Occipital lobe (tissue), 1 donor: ENCODE measurements at regions not wholly inside any gene's neighbourhood (a gene's known extent, or its start where the extent isn't known, plus 50 kb on each side); places are given as distances from the start of the nearest gene placed in this dataset.
"Not testable (repeated sequence)": the region's sequence is repeated elsewhere in the genome, so short reads cannot be mapped to it uniquely, and the experiment has no call there.

ENCODE experiments used
- DNase-seq: peaks from one replicate; lab custom pipeline; 2025; lab: John Stamatoyannopoulos, UW

DNA sequence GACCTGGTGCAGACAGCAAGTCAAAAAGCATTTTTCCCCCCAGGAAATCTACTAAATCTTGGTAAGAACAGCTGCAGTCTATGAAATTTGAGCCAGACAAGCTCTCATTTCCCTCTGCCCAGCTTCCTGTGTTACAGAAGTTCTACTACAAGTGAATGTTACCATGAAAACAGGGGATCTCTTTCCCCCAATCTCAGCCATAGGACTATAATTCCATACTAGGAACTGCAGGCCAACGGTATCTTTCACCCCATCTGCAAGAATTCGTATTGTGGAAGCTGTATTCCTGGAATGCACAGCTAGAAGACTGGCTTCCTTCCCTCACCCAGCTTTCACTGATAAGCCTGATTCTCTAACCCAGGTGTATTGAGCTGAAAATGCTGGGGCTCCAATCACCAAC lies 1655.4 kb downstream of the BRINP3 start:
- DNase-seq: no peak

DNA sequence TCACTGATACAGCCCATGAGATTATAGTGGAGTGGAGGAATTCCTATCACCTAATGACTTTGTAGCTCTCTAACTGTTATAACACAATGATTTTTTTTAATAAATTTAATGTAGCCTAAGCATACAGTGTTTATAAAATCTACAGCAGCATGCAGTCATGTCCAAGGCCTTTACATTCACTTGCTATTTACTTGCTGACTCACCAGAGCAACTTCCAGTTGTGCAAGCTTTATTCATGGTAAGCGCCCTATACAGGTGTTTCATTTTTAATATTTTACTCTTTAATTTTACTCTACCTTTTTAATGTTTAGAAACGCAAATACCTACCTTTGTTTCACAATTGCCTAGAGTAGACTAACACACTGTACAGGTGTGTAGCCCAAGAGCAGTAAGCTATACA lies 1652.2 kb downstream of the BRINP3 start:
- DNase-seq: no peak

DNA sequence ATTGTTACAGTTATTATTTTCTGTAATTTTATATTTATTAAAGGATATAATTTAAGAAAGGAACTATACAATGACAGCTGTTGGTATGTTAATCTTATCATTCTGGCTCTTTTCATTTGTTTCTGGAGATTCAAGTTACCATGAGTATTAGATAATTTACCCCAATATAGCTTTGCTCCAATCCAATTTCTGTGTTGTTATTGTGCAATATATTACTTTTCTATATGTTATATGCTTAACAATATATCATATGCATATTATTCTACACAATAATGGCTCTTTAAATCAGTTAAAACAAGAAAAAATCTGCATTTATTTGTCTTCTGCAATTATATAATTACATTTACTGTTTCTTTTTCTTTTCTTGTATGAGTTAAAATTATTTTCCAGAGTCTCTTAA lies 1650.9 kb downstream of the BRINP3 start:
- no peak for DNase-seq

DNA sequence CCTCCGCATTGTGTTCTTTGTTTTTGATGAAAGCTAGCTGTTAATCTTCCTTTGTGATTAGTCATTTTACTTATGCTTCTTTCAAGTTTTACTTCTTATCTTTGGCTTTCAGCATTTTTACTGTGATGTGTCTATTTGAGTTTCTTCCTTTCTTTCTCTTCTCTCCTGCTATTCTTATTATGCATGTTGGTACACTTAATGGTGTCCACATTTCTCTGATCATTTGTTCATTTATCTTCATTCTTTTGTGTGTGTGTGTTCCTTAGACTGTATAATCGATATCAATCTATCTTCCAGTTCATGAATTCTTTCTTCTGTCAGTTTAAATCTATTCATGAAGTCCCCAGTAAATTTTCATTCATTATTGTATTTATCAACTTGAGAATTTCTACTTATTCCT lies 1650.3 kb downstream of the BRINP3 start:
- no peak for DNase-seq

DNA sequence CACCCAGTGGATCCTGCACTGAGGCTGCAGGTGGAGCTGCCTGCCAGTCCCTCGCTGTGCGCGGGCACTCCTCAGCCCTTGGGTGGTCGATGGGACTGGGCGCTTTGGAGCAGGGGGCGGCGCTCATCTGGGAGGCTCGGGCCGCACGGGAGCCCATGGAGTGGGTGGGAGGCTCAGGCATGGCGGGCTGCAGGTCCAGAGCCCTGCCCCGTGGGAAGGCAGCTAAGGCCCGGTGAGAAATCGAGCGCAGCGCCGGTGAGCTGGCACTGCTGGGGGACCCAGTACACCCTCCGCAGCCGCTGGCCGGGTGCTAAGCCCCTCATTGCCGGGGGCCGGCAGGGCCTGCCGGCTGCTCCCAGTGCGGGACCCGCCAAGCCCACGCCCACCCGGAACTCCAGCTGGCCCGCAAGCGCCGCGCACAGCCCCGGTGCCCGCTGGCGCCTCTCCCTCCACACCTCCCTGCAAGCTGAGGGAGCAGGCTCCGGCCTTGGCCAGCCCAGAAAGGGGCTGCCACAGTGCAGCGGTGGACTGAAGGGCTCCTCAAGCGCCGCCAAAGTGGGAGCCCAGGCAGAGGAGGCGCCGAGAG lies 1636.5 kb downstream of the BRINP3 start:
- DNase-seq: not testable (repeated sequence)

DNA sequence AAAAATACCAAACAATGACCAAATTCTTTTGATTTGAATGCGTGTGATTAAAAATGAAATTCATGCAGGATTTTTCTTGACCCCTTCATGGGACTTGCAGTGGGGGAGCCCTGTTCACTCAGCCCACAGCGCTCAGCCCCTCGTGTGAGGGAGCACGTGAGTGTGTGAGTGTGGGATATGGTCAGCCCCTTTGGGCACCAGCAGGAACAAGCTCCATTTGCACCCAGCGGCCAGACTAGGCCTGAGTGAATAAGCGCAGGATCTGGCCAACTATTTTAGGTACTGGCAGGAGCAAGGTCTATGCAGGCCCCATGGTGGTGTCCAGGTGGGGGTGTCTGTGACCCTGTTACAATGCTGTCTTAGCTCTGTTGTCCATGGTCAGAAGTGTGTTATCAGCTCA lies 1631.2 kb downstream of the BRINP3 start:
- no peak for DNase-seq

DNA sequence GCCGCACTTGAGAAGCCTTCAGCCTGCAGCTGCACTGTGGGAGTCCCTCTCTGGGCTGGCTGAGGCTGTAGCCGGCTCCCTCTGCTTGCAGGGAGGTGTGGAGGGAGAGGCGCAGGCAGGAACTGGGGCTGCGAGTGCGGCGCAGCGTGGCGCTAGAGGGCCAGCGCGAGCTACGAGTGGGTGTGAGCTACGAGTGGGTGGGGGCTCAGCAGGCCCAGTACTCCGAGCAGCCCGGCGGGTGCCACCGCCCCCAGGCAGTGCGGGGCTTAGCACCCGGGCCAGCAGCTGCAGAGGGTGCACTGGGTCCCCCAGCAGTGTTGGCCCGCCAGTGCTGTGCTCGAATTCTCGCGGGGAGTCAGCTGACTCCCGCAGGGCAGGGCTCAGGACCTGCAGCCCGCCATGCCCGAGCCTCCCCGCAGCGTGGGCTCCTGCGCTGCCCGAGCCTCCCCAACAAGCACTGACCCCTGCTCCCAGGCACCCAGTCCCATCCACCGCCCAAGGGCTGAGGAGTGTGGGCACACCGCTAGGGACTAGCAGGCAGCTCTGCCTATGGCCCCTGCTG lies 1620.1 kb downstream of the BRINP3 start:
- DNase-seq: no peak

DNA sequence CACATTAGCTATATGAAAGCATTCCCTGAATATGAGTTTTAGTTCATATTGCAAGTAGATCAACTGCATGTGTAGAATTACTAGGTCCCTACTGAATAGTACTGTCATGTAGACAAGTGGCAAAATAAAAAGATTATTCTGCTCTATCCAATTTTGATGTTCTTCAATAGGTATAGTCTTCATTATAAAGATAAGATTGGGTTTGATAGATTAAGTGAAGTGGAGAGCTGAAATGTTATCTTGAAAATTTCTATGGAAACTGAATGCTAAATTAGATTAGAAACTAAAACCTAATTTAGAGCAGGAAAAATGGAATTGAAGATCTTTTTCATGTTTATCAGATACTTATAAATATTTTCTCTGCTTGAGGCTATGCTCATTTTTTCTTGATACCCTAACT lies 1610.0 kb downstream of the BRINP3 start:
- no peak for DNase-seq

DNA sequence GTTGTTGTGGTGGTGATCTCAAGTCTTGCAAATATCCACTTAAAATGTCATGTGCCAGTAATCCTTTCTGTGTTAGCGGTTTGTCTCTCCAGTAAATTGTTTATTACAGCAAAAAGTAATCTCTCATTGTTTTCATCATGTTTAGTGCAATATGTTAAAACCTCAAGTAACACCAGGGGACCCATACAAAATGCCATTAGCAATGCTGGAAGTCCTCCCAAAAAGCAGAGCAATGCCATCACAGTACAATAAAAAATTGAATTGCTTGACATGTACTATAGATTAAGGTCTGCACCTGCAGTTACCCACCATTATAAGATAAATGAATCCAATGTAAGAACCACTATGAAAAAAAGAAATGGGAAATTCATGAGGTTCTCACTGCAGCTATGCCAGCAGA lies 1606.5 kb downstream of the BRINP3 start:
- no peak for DNase-seq

DNA sequence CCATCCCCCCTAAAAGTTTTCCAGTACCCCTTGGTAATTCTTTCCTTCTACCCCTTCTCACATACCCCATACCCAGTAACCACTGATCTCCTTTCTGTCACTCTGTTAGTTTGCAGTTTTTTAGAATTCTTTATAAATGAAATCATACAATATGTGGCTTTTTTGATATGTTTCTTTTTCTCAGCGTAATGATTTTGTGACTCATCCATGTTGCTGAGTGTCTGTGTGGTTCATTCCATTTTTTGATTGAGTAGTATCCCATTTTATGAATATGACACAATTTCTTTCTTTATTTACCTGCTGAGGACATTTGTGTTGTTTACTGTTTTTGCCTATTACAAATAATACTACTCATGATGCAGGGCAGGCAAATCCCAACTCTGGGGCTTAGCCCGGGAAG lies 1605.3 kb downstream of the BRINP3 start:
- DNase-seq: no peak

DNA sequence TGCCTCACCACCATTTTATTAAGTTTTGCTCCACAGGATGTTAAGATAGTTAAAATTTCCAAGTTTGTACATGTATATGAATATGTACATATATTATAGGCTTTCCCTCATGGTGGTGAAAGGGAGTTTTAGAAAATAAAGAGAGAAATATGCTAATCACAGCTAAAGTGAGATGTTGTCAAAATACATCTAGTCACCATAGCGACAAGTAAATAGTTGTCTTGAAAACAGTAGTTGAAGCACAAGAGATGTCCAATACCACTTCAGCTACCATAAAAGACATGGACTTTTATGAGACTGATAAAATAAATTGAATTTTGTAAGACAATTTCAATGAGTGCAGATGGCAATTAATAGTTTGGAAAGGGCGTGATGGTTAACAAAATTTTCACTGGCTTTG lies 1600.0 kb downstream of the BRINP3 start:
- DNase-seq: no peak

DNA sequence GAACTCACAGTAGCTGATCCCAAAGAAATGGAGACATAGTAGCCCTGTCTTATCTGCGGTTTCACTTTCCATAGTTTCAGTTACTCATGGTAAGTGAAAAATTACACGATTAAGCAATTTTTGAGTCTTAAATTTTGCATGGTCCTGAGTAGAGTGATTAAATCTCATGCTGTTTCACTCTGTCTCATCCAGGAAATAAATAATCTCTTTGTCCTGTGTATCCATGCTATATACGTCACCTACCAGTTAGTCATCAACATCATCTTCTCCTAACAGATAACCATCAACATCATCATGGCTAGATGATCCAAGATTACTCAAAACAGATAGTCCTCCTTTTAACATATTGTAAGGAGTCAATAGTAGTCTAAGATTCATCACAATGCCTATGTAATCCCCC lies 1589.3 kb downstream of the BRINP3 start:
- no peak for DNase-seq

DNA sequence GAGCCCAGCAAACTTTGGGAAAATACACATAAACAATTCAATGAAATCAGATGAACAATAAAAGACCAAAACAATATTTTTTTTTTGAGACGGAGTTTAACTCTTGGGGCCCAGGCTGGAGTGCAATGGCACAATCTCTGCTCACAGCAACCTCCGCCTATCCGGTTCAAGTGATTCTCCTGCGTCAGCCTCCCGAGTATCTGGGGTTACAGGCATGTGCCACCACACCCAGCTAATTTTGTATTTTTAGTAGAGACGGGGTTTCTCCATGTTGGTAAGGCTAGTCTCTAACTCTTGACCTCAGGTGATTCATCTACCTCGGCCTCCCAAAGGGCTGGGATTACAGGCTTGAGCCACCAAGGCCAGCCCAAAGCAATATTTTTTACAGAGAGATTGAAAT lies 1588.5 kb downstream of the BRINP3 start:
- no peak for DNase-seq

DNA sequence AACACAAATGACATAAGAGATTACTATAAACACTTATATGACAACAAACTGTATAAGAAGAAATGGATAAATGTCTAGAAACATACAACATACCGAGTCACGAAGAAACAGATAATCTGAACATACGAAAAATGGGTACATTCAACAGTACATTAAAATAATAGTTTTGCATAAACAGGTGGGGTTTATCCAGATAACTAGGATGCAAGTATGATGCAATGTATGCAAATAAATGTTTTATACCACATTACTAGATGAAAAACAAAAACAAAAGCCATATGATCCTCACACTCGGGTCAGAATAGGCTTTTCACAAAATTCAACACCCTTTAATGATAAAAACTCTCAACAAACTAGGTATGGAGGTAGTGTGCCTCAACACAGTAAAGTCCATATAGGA lies 1585.7 kb downstream of the BRINP3 start:
- DNase-seq: no peak

DNA sequence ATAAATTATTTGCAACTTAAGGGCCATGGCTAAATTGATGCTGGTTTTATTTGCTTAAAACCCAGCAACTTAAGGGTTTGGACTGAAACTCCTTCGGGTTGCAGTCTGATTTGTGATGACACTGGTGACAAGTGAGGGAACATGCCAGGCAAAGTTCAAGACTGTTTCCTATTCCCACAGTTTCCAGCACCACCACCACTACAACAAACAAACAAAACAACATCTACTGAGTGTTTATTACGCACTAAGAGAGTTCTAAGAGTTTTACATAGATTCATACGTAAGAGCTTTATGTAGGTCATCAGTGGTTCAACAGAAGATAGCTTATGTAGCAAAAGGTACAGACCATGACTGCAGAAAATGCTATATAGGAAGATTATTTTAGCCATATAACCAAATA lies 1582.1 kb downstream of the BRINP3 start:
- DNase-seq: no peak

DNA sequence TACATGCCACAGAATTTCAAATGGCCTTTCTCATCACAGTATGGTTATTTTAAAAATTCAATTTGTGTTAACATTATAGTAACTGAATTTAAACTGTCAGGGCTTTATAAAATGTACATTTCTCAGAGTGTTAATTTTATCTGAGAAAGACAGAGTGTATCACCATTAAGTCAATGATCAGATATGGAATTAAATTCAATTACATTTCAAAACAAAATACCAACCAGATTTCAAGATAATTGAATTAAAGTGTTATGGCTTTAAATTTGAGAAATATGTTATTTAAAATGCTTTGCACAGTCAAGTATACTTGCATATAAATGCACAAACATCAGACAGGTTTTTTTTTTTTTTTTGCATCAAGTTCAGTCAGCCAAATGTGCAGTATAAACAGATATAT lies 1574.4 kb downstream of the BRINP3 start:
- DNase-seq: no peak

DNA sequence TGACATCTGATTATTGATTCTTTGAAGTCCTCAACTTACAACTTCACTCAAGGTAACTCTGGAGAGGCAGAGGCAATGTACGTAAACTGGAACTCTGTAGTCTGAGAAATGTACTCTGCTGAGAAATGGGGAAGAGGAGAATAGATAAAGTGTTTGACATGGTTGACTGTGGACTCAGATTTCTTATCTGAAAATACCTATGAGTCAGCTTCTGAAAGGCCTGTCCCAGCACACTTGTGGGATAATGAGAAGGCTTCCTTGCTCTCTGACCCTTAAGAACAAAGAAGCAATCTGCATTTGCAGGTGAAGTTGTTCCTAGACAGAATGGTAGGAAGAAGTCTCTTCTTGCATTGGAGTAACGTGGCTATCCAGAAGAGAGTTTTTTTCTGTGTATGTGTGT lies 1573.5 kb downstream of the BRINP3 start:
- no peak for DNase-seq

DNA sequence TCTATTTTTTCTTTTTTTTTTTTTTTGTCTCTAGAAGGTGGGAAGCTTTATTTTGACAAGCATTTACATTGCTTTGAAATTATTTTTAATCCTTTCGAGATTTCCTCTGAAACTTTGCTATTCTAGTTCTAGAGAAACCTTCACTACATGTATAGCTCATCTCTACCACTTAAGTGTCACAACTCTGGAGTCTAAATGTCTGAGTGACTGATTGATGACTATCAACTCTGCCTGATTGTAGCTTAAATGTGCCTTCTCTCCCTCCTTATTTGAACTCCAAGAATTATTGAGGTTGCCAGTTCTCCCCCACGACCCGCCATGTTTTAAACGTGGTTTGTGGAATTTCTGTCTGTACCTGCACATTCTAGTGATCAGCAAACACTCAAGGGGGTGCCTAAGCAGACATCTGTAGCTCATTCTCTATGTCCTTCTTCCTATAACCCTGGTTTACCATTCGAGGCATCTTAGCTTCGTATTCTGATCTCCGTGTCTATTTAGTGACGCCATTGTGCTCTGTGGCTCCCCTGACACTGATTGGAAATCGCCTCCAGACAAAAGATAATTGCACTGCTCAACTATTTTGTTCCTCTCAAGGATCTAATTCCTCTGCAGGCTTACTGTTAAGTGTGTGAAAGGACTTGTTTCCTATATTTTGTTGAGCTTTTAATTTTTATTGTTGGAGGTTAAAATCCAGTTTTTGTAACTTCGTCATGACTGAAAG lies 1570.6 kb downstream of the BRINP3 start:
- no peak for DNase-seq

DNA sequence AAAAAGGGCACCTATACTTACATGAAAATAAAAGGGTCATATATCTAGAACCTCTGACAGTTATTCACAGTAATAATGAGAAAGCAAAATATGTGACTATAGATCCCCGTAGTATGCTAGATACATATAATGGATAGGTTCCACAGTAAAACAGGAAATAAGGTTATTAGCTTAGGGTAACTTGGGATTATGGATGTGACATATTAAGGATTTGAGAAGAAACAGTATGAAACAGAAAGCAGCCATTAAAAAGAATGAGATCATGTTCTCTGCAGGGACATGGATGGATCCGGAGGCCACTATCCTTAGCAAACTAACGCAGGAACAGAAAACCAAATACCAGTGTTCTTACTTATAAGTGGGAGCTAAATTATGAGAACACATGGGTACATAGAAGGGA lies 1547.3 kb downstream of the BRINP3 start:
- DNase-seq: no peak

DNA sequence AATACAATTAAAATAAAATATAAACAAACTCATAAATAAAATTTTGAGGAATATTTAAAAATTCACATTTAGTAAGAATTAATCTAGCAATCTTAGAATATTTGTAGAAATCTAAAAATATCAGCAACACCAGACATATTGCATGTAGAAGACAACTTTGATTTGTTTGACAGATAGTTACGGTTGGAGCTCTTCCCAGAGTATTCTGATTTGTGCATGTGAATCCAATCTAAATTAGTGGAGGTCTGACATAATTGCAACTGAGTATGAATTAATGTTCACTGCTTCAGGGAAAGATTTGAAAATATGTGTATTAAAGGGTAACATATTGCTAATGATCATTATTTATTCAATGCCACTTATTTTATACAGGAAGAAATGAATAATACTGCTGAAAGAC lies 1546.2 kb downstream of the BRINP3 start:
- no peak for DNase-seq

DNA sequence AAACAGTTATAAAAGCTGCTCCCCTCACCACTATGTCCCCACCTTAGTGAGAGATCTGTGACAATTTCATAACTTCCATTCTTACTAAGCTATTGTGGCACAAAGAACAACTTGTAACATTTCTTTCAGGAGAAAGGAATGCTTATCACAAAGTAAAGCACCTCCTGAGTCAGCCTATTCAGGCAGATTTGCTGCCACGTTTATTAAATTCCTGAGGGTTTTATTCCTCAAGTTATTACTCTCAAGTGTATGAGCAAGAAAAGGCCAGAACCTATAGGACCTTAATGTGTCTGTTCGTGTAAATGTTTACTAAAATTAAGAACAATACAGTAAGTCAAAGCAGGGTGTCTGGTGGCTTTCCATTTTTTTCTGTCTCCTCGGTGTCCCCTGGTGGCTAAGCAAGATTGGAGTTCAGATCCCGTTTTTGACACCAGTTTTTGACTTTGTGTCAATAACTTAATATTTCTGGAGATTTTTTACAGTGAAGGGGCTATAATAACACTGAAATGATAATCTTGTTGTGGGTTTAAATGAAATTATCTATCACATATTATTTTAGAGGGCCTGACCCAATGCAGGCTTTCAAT lies 1539.6 kb downstream of the BRINP3 start:
- no peak for DNase-seq

DNA sequence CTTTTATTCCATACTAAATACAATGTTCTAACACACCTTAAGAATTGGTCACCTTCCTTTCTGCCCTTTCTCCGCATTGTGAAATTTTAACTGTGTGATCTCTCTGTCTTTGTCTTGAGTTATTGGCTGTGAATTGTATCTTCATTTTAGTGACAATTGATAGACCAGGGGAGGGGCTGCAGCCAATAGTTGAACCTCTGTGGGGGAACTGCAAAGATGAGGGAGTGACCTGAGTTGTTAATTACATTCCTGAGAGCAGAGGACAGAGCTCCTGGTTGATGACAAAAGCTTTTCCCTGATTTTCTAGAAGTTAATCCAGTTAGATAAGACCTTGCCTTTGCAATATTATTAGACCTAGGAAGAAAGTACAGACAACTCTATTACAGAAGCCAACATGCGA lies 1535.7 kb downstream of the BRINP3 start:
- no peak for DNase-seq

DNA sequence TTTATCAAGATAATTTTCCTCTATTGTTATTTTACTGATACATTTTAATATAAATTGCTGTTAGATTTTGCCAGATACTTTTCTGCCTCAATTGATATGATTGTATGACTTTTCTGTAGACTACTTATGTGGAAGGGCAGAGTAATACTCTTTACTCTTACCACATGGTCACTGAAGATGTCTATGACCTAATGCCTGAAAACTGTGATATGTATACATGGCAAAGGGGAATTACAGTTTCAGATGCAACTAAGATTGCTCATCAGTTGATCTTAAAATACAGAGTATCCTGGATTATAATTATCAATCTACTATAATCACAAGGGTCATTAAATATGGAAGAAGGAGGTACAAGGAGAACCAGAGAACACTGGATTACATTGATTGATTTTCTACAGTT lies 1528.0 kb downstream of the BRINP3 start:
- DNase-seq: no peak
